Ureter (tissue), 1 donor: ENCODE measurements at regions not wholly inside any gene's neighbourhood (a gene's known extent, or its start where the extent isn't known, plus 50 kb on each side); places are given as distances from the start of the nearest gene placed in this dataset.
A peak's percentile ranks its signal among the peaks of the same experiment; 100 is the strongest.
"Not testable (repeated sequence)": the region's sequence is repeated elsewhere in the genome, so short reads cannot be mapped to it uniquely, and the experiment has no call there.

Source experiments
- DNase-seq: peaks from one replicate; pipeline ENCODE4 v3.0.0-alpha.2; 2020; ENCODE audit warnings: low spot score
- donor health status: DM: yes; HTN: yes; CAD: no.

GRCh38 chr21:13923175-13923574, 287.6 kb downstream of the LIPI start:
- DNase-seq: peak; percentile 66

GRCh38 chr21:13921455-13921854, 289.3 kb downstream of the LIPI start:
- not testable (repeated sequence) for DNase-seq

GRCh38 chr21:13907385-13907784, 297.8 kb downstream of the POTED start:
- not testable (repeated sequence) for DNase-seq

DNA sequence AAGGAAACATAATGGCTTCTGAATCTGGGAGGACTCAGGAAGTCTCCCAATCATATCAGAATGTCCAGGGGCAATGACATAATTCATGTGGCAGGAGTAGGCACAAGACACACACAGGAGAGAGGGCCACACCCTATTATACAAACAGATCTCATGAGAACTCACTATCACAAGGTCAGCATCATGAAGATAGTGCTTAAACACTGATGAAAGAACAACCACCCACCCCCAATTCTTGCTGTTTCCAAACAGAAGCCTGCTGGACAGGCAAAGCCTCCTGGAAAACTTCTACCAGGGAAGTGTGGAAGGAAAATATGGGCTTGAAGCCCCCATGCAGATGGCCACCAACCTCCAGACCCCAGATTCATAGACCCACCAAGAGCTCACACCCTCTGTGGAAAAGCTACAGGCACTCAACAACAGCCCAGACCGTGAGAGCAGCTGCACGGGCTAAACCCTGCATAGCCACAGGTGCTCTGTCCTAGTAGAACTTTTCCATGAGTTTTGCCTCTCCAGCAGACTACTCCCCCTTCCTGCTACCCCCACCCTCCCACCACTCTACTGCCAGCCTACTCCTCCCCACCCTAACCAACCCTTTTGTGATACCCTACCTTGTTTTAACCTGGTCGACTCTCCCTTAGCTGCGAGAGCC, 287.1 kb downstream of the POTED start:
- not testable (repeated sequence) for DNase-seq

DNA sequence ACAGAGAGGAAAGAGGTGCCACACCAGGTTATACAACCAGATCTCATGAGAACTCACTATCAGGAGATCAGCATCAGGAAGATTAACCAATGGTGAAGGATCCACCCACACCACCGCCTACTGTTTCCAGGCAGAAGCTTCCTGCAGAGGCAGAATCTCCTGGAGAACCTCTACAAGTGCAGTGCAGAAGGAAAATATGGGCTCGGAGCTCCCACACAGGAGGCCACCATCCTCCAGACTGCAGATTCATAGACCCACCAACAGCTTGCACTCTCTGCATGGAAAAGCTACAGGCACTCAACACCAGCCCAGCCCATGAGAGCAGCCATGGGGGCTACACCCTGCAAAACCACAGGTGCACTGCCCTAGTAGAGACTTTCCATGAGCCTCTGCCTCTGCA, 284.0 kb downstream of the POTED start:
- DNase-seq: not testable (repeated sequence)

DNA sequence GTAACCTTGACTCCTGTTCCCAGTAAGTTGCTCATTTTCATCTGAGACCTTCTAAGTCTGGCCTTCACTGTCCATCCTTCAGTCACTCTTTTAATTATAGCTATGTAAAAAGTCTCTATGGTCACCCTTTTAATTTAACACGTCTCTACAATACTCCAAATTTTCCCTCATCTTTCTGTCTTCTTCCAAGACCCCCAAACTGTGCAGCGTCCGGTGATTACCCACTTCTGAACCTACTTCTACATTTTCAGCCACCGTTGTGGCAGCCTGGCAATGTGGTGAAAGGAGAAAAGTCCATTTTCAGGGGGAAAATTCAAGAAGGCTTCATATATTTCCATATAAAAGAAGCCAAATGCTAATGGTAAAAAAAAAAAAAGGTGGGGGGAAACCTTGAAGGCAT, 283.4 kb downstream of the POTED start:
- not testable (repeated sequence) for DNase-seq

GRCh38 chr21:13892146-13892751, 282.7 kb downstream of the POTED start:
- DNase-seq: not testable (repeated sequence)

DNA sequence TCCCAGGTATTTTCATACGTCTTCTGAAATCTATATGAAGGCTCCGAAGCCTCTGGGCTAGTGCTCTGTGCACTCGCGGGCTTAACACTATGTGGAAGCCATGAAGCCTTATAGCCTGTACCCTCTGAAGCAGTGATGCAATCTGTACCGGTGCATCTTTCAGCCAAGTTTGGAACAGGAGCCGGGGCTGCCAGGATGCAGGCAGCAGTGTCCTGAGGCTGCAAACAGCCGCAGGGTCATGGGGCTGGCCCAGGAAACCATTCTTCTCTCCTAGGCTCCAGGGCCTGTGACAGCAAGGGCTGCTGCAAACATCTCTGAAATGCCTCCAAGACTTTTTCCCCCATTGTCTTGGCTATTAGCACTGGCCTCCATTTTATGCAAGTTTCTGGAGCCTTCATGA, 279.6 kb downstream of the POTED start:
- not testable (repeated sequence) for DNase-seq

DNA sequence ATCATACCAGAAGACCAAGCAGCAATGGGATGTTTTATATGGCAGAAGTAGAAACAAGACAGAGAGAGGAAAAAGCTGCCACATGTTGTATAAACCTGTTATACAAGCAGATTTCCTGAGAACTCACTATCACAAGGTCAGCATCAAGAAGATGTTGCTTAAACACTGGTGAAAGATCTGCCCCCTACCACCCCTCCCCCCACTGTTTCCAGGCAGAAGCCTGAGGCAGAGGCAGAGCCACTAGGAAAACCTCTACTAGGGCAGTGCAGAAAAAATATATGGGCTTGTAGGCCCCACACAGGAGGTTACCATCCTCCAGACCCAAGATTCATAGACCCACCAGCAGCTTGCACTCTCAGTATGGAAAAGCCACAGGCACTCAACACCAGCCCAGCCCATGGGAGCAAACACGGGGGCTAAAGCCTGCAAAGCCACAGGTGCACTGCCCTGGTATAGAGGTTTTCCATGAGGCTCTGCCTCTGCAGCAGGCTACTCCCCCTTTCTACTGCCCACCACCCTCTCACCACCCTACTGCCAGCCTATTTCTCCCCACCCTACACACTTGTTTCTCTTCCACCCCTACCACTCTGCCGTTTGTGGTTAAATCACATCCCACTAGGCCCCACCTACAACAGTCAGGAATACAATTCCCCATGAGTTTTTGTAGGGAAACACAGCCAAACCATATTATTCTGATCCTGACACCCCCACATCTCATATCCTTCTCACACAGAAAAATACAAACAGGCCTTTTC, 274.2 kb downstream of the POTED start:
- DNase-seq: not testable (repeated sequence)

DNA sequence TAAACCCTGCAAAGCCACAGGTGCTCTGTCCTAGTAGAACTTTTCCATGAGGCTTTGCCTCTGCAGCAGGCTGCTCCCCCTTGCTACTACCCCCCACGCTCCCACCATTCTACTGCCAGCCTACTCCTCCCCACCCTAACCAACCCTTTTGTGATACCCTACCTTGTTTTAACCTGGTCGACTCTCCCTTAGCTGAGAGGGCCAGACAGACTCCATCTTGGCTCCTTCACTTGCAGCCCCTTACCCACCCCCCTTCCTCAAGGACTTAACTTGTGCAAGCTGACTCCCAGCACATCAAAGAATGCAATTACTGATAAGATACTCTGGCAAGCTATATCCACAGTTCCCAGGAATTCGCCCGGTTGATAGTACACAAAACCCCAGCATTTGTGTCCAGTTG, 267.9 kb downstream of the POTED start:
- DNase-seq: not testable (repeated sequence)

- not testable (repeated sequence) for DNase-seq
Observed at GRCh38 chr21:13876999-13877398, 267.4 kb downstream of the POTED start.

GRCh38 chr21:13874001-13874400, 264.4 kb downstream of the POTED start:
- DNase-seq: not testable (repeated sequence)

DNA sequence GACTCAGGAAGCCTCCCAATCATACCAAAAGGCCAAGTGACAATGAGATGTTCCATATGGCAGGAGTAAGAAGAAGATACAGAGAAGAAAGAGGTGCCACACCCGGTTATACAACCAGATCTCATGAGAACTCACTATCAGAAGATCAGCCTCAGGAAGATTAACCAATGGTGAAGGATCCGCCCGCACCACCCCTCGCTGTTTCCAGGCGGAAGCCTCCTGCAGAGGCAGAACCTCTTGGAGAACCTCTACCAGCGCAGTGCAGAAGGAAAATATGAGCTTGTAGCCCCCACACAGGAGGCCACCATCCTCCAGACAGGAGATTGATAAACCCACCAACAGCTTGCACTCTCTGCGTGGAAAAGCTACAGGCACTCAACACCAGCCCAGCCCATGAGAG, 245.1 kb downstream of the POTED start:
- DNase-seq: no peak

GRCh38 chr21:13850808-13851207, 241.2 kb downstream of the POTED start:
- DNase-seq: not testable (repeated sequence)

DNA sequence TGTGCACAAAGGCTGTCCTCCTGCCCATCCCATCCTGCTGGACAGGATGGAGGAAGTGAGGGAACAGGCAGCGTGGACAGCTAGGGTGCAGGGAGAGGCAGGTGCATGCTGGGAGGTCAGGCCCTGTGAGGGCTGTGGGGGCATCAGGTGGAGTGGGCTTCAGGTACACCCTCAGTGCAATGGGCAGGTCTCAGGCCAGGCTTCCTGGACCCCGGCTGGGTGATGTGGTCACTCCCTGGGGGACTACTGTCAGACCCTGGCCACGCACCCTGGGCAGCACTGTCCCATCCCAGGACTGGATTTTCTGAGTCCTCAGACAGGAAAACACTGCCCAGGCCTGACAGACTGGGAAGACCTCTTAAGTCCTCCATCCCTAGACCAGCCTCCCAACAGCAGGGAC, 239.9 kb downstream of the POTED start:
- DNase-seq: not testable (repeated sequence)

- DNase-seq: not testable (repeated sequence)
Observed at GRCh38 chr21:13846718-13847117, 237.1 kb downstream of the POTED start.

GRCh38 chr21:13844574-13844973, 235.0 kb downstream of the POTED start:
- not testable (repeated sequence) for DNase-seq

DNA sequence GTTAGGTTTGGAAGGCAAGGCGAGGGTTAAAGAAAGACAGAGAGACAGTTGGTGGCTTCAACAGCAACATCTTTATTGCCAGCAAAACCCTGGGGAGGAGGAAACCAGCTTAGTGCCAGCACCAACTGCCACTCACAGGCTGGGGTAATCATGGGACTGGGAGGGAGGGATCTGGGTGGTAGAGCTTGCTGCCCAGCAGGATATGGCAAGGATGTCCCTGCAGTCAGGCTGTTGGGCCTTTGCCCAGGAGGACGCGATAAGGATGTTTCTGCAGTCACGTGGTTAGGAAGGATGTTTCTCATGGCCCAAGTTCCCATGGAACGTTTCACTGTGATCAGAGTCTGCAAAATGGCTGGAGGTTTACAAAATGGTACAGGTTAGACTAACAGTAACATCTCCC, 233.5 kb downstream of the POTED start:
- not testable (repeated sequence) for DNase-seq

GRCh38 chr21:13827666-13828065, 218.1 kb downstream of the POTED start:
- DNase-seq: not testable (repeated sequence)

DNA sequence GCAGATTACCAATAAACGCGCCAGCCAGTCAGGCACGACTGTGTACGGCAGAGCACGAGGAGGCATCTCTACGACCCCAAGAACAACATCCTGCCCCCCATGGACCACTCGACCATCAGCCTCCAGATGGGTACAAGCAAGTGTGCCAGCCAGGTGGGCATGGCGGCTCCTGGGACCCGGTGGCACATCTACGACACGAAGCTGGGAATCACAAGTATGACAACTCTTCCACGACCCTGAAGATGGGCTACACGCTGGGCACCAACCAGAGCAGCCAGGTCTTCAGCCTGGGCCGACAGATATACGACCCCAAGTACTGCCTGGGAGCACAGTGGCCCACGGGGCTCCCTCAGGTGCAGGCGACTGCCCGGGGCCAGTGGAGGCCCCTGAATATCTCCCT, 217.6 kb downstream of the POTED start:
- no peak for DNase-seq

DNA sequence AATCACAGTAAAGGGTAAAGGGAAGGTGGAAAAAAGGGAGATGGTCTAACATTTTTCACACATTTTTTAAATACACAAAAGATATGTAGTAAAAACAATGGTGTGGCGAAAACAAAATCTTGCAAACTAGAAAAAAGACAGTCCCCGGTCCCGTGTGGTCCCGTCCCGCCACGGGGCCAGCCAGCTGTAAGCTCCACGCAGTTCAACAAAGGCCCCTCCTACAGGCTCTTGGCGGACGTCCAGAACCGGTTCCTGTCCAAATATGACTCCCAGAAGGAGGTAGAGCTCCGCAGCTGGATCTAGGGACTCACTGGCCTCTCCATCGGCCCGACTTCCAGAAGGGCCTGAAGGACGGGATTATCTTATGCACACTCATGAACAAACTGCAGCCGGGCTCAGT, 216.9 kb downstream of the POTED start:
- not testable (repeated sequence) for DNase-seq

DNA sequence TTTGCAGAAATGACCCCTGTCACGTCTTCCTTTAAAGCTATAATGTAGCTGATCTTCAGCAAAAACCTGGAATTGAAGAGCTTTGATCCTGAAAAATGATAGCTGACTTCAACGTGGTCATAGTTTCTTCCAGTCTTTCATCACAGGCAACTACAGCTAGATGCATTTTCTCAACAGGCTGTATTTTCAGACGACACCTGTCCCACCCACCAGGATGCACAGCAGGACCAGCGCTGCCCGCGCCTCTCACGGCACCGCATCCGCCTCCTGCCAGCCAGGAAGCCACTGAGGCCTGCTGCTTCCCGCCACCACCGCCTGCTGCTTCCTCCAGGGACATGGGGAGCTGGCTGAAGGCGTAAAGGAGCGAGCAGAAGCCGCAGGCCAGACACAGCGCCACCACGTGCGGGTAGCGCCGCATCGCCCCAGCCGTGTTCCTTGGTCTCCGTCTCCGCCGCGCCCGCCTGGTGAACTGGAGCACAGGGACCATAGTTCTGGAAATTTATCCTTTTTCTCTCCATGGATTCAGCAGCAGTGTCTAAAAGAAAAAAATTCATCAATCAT, 215.7 kb downstream of the POTED start:
- not testable (repeated sequence) for DNase-seq
